CD14-positive monocyte (primary cell): ENCODE measurements at regions not wholly inside any gene's neighbourhood (a gene's known extent, or its start where the extent isn't known, plus 50 kb on each side); places are given as distances from the start of the nearest gene placed in this dataset.

Experiments
- DNase-seq, 3 donors: peaks; one replicate each; pipeline ENCODE4 v3.0.0-alpha.2; 2011 to 2022
- H2AFZ ChIP-seq: 2 replicates; pipeline ENCODE4 v1.6.0; 2012; ENCODE audit warnings: mild to moderate bottlenecking, low read depth, low read length, inconsistent platforms; ENCODE audit not compliant: insufficient read depth, poor library complexity, severe bottlenecking
- H3K27ac ChIP-seq, 2 donors: 1 replicate in 1 of 2; 2 replicates in 1 of 2; pipeline ENCODE4 v1.5.1; 2012 to 2013; ENCODE audit warnings: low read length in 2 of 2, control low read depth in 1 of 2, inconsistent platforms in 1 of 2, low read depth in 1 of 2, mild to moderate bottlenecking in 1 of 2
- H3K27me3 ChIP-seq, 2 donors: one replicate each; pipeline versions ENCODE4 v1.6.0 to v1.6.1; 2011 to 2013; ENCODE audit warnings: low read length in 2 of 2; ENCODE audit not compliant: control insufficient read depth in 2 of 2, insufficient read depth in 2 of 2
- H3K36me3 ChIP-seq, 2 donors: replicated peaks in 1 of 2; 1 replicate in 1 of 2; 2 replicates in 1 of 2; pipeline versions ENCODE4 v1.5.1 to v1.6.1; 2012 to 2013; ENCODE audit warnings: low read length in 2 of 2, control low read depth in 1 of 2, inconsistent platforms in 1 of 2, mild to moderate bottlenecking in 1 of 2; ENCODE audit not compliant: insufficient read depth in 2 of 2, control insufficient read depth in 1 of 2
- H3K4me1 ChIP-seq, 2 donors: 1 replicate in 1 of 2; 2 replicates in 1 of 2; pipeline versions ENCODE4 v1.5.1 to v1.6.1; 2012 to 2013; ENCODE audit warnings: low read length in 2 of 2, control low read depth in 1 of 2, inconsistent platforms in 1 of 2, mild to moderate bottlenecking in 1 of 2, moderate library complexity in 1 of 2; ENCODE audit not compliant: insufficient read depth in 2 of 2, control insufficient read depth in 1 of 2
- H3K4me2 ChIP-seq: replicated peaks from 2 replicates; pipeline ENCODE3; 2012; ENCODE audit warnings: low read length, moderate library complexity, mild to moderate bottlenecking; ENCODE audit not compliant: poor library complexity, severe bottlenecking; ENCODE audit errors: extremely low read depth
- H3K4me3 ChIP-seq, 3 experiments: fragments of 200-600 bp in 1 of 3; sonication (generic) in 1 of 3; replicated peaks in 1 of 3; 1 replicate in 2 of 3; 2 replicates in 1 of 3; pipeline ENCODE4 v1.5.1; 2011 to 2013; ENCODE audit warnings: low read length in 3 of 3, mild to moderate bottlenecking in 3 of 3, control low read depth in 2 of 3, low read depth in 2 of 3, inconsistent platforms in 1 of 3, moderate library complexity in 1 of 3
- H3K79me2 ChIP-seq: 2 replicates; pipeline ENCODE4 v1.6.0; 2012; ENCODE audit warnings: mild to moderate bottlenecking, control low read depth, inconsistent platforms, low read length, moderate library complexity; ENCODE audit not compliant: insufficient read depth
- H3K9ac ChIP-seq: 2 replicates; pipeline ENCODE4 v1.6.0; 2017; ENCODE audit warnings: low read length, mild to moderate bottlenecking; ENCODE audit not compliant: insufficient read depth, poor library complexity, severe bottlenecking
- H3K9me3 ChIP-seq, 2 donors: replicated peaks in 1 of 2; 1 replicate in 1 of 2; 2 replicates in 1 of 2; pipeline versions ENCODE4 v1.5.1 to v1.6.1; 2012 to 2013; ENCODE audit warnings: low read length in 2 of 2, control low read depth in 1 of 2; ENCODE audit not compliant: control insufficient read depth in 1 of 2, insufficient read depth in 1 of 2
- H4K20me1 ChIP-seq: 2 replicates; pipeline ENCODE4 v1.6.0; 2012; ENCODE audit warnings: mild to moderate bottlenecking, low read length, control low read depth, moderate library complexity; ENCODE audit not compliant: insufficient read depth
- H3K27ac Mint-ChIP-seq, 7 donors: one replicate each; pipeline ENCODE4 v1.8.0; 2020; ENCODE audit warnings: mild to moderate bottlenecking in 7 of 7, mixed read lengths in 7 of 7, moderate library complexity in 6 of 7, inconsistent platforms in 2 of 7
- H3K27me3 Mint-ChIP-seq, 3 donors: one replicate each; pipeline ENCODE4 v1.8.0; 2021 to 2022; ENCODE audit warnings: low read depth in 3 of 3, mild to moderate bottlenecking in 3 of 3, mixed read lengths in 3 of 3, moderate library complexity in 3 of 3, inconsistent platforms in 1 of 3
- H3K36me3 Mint-ChIP-seq, 2 donors: one replicate each; pipeline ENCODE4 v1.8.0; 2020; ENCODE audit warnings: mixed read lengths in 2 of 2, inconsistent platforms in 1 of 2, mild to moderate bottlenecking in 1 of 2
- H3K4me1 Mint-ChIP-seq: one replicate; pipeline ENCODE4 v1.8.0; 2020; ENCODE audit warnings: mild to moderate bottlenecking, mixed read lengths
- H3K4me3 Mint-ChIP-seq, 2 donors: one replicate each; pipeline ENCODE4 v1.8.0; 2020; ENCODE audit warnings: mild to moderate bottlenecking in 2 of 2, mixed read lengths in 2 of 2, moderate library complexity in 1 of 2
- H3K9me3 Mint-ChIP-seq, 7 donors: one replicate each; pipeline ENCODE4 v1.8.0; 2020 to 2022; ENCODE audit warnings: mixed read lengths in 7 of 7, mild to moderate bottlenecking in 6 of 7, moderate library complexity in 6 of 7, inconsistent platforms in 2 of 7
- WGBS: methylation state at CpG from one replicate; pipeline ENCODE4 v1.1.5; 2013; ENCODE audit warnings: missing lambda C conversion rate; ENCODE audit not compliant: insufficient coverage; 5-methylcytosine and 5-hydroxymethylcytosine counted together
- intact Hi-C, 2 donors: fragments of 100-400 bp; cut with micrococcal nuclease; formaldehyde crosslinking; loops; one replicate each; pipeline versions ENCODE4 v1.15.0 to v1.15.1; 2023
- TF ChIP-seq, protein P1 (sequence below): fragments of 200-600 bp; IDR thresholded peaks from one replicate; pipeline ENCODE4 v1.8.0; 2022; ENCODE audit warnings: antibody characterized with exemption, mild to moderate bottlenecking

DNA sequence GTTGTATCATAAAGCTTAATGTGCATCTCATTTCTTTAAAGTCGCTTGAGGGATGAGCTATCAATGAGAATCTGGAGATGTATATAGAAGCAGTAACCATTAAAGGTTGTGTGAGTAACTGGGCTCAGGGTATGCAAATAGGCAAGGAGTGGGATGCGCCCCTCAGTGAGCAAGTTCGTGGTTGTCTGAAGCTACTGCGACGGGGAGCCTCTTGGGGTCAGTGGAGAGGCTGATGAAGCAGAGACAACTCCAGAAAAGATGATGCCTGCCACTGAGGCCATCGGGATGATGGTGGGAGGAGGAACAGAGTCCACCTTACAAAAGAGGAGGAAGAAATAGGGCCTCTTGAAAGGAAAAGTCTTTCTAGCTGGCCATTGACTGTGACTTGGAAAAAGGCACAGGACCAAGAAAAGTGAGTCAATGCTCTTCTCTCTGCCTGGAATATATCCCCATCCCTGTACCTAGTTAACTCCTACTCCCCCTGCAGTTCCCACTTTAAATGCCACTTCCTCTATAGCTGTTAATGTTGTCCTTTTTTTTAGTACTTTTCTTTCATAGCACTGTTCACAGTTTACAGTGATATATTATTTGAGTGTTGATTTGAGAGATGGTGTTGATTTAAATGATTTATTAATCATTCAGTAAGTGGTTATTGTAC is 51.4 kb upstream of the LSM6 start:
- no peaks in the 10 kb centered on the region for H3K9me3 ChIP-seq
- intact Hi-C loops, result no loop called here
- no peaks in the 10 kb centered on the region for H3K36me3 Mint-ChIP-seq
- H3K79me2 ChIP-seq, result no peaks in the 10 kb centered on the region
- no peak overlapping the region for H3K9ac ChIP-seq
- WGBS, result 82% methylated on average over 5 of the region's 6 CpGs
- H3K9me3 Mint-ChIP-seq, result no peaks in the 10 kb centered on the region
- H3K4me1 Mint-ChIP-seq, result peaks cover 2% of the 10 kb centered on the region
- H3K27ac ChIP-seq, result no peak overlapping the region
- no peaks in the 10 kb centered on the region for H3K36me3 ChIP-seq
- H3K4me2 ChIP-seq, result no peak overlapping the region
- no peaks in the 10 kb centered on the region for H4K20me1 ChIP-seq
- TF ChIP-seq, protein P1, sequence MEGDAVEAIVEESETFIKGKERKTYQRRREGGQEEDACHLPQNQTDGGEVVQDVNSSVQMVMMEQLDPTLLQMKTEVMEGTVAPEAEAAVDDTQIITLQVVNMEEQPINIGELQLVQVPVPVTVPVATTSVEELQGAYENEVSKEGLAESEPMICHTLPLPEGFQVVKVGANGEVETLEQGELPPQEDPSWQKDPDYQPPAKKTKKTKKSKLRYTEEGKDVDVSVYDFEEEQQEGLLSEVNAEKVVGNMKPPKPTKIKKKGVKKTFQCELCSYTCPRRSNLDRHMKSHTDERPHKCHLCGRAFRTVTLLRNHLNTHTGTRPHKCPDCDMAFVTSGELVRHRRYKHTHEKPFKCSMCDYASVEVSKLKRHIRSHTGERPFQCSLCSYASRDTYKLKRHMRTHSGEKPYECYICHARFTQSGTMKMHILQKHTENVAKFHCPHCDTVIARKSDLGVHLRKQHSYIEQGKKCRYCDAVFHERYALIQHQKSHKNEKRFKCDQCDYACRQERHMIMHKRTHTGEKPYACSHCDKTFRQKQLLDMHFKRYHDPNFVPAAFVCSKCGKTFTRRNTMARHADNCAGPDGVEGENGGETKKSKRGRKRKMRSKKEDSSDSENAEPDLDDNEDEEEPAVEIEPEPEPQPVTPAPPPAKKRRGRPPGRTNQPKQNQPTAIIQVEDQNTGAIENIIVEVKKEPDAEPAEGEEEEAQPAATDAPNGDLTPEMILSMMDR, result no peak
- no peak overlapping the region for H3K4me3 ChIP-seq
- no peaks in the 10 kb centered on the region for H3K4me1 ChIP-seq
- H3K27me3 ChIP-seq, result peaks cover 2 to 3% of the 10 kb centered on the region in 2 donors
- H3K27ac Mint-ChIP-seq, result no peak overlapping the region
- peaks cover 0 to 8% (median 6%) of the 10 kb centered on the region in 3 donors for H3K27me3 Mint-ChIP-seq
- no peak for DNase-seq
- no peak overlapping the region for H2AFZ ChIP-seq
- H3K4me3 Mint-ChIP-seq, result no peak overlapping the region

GRCh38 chr4:146123231-146123630 is 52.3 kb upstream of the LSM6 start:
- no peaks in the 10 kb centered on the region for H3K79me2 ChIP-seq
- WGBS, result no CpG with 5 or more reads among the region's 1 CpG
- H3K4me2 ChIP-seq, result no peak overlapping the region
- H3K4me3 ChIP-seq, result no peak overlapping the region
- no peak overlapping the region for H2AFZ ChIP-seq
- Mint-ChIP-seq H3K27ac (no peak overlapping the region), H3K4me3 (no peak overlapping the region), H3K4me1 (peaks cover 2% of the 10 kb centered on the region), H3K36me3 (no peaks in the 10 kb centered on the region), H3K27me3 (peaks cover 0 to 8% (median 7%) of the 10 kb centered on the region in 3 donors), H3K9me3 (peaks cover 0 to 3% (median 0%) of the 10 kb centered on the region in 7 donors)
- H3K4me1 ChIP-seq, result no peaks in the 10 kb centered on the region
- H3K27ac ChIP-seq, result no peak overlapping the region
- peaks cover 2 to 3% of the 10 kb centered on the region in 2 donors for H3K27me3 ChIP-seq
- H3K36me3 ChIP-seq, result no peaks in the 10 kb centered on the region
- TF ChIP-seq, protein P1, result no peak
- no peaks in the 10 kb centered on the region for H3K9me3 ChIP-seq
- intact Hi-C loops, result no loop called here
- DNase-seq, result no peak
- no peak overlapping the region for H3K9ac ChIP-seq
- no peaks in the 10 kb centered on the region for H4K20me1 ChIP-seq
